ENCODE measurements at regions not wholly inside any gene's neighbourhood (a gene's known extent, or its start where the extent isn't known, plus 50 kb on each side); places are given as distances from the start of the nearest gene placed in this dataset.

DNA sequence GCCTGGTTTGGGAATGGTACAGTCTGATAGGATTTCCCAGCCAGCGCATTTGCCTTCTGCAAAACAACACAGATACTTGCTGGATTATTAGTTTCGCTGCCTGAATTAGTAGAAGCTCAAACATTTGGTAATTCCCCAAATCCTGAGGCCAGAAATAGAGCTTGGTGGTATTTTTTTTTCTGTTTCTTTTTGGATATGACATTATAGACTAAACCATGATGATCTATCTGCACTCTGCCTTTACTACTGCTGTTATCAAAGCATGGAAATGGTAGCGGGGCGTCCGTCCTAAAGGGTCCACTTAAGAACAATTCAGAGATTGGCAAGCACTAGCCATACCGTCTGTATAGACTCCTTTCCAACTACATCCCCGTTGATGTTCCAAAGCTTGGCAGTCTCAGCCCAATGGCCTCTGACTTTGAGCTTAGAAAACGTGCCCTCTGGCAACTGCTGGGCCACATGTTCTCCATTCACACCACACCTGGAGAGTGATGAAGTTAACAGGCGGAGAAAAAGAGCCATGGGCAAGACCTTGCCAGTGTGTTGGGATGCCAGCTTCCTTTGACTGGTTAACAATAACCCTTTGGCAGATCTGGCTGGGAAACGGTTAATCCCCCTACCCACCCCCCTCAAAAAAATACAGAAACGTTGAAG, 241.0 kb upstream of the NR2F2 start:
- no peaks in the 10 kb centered on the region for H3K27me3 ChIP-seq
- no peaks in the 10 kb centered on the region for H3K4me1 ChIP-seq
- DNase-seq (ENCODE audit: low spot score in 2 of 2), result no peak
- H3K27ac ChIP-seq, result no peak overlapping the region
- no peaks in the 10 kb centered on the region for H3K9me3 ChIP-seq
- 70% methylated on average over 11 of the region's 11 CpGs for WGBS
- no peaks in the 10 kb centered on the region for H3K36me3 ChIP-seq
- no peak overlapping the region for H3K4me3 ChIP-seq
- TF ChIP-seq POLR2AphosphoS5 (IDR thresholded peaks at IDR 0.05), result no peak
- TF ChIP-seq, protein P1, sequence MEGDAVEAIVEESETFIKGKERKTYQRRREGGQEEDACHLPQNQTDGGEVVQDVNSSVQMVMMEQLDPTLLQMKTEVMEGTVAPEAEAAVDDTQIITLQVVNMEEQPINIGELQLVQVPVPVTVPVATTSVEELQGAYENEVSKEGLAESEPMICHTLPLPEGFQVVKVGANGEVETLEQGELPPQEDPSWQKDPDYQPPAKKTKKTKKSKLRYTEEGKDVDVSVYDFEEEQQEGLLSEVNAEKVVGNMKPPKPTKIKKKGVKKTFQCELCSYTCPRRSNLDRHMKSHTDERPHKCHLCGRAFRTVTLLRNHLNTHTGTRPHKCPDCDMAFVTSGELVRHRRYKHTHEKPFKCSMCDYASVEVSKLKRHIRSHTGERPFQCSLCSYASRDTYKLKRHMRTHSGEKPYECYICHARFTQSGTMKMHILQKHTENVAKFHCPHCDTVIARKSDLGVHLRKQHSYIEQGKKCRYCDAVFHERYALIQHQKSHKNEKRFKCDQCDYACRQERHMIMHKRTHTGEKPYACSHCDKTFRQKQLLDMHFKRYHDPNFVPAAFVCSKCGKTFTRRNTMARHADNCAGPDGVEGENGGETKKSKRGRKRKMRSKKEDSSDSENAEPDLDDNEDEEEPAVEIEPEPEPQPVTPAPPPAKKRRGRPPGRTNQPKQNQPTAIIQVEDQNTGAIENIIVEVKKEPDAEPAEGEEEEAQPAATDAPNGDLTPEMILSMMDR (IDR thresholded peaks at IDR 0.05), result no peak
- TF ChIP-seq EP300 (IDR thresholded peaks at IDR 0.05), result no peak
- TF ChIP-seq POLR2A (IDR thresholded peaks at IDR 0.05), result no peak

GRCh38 chr15:96092186-96092585, 238.3 kb upstream of the NR2F2 start:
- Histone ChIP-seq H3K9me3 (no peaks in the 10 kb centered on the region), H3K4me3 (no peak overlapping the region), H3K36me3 (no peaks in the 10 kb centered on the region), H3K4me1 (no peaks in the 10 kb centered on the region), H3K27me3 (no peaks in the 10 kb centered on the region), H3K27ac (no peak overlapping the region)
- DNase-seq (ENCODE audit: low spot score in 2 of 2), result no peak
- no peak for TF ChIP-seq POLR2AphosphoS5 (IDR thresholded peaks at IDR 0.05)
- no peak for TF ChIP-seq POLR2A (IDR thresholded peaks at IDR 0.05)
- TF ChIP-seq, protein P1 (IDR thresholded peaks at IDR 0.05), result no peak
- no peak for TF ChIP-seq EP300 (IDR thresholded peaks at IDR 0.05)
- WGBS, result 55% methylated on average over 1 of the region's 1 CpG

DNA sequence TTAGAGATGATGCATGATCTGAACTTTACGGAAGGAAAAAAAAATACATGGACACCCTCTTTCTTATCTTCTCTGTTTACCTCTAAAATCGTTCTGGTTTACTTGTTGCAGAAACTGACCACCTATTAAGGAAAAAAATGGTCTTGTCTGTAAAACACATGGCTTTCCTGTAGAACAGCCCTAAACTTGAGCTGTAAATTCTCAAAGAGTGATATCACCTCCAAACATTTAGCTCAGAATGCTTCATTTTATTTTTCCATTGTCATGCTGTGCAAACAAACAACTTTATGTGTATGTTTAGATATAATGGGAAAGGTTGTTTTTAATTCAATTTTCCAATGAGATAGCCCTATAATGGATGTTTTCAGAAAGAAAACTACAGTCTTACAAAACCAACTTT, 237.4 kb upstream of the NR2F2 start:
- no peaks in the 10 kb centered on the region for H3K9me3 ChIP-seq
- no peak overlapping the region for H3K27ac ChIP-seq
- no peaks in the 10 kb centered on the region for H3K36me3 ChIP-seq
- no peak overlapping the region for H3K4me3 ChIP-seq
- DNase-seq (ENCODE audit: low spot score in 2 of 2), result no peak
- no peak for TF ChIP-seq POLR2AphosphoS5 (IDR thresholded peaks at IDR 0.05)
- no peak for TF ChIP-seq POLR2A (IDR thresholded peaks at IDR 0.05)
- TF ChIP-seq EP300 (IDR thresholded peaks at IDR 0.05), result no peak
- TF ChIP-seq, protein P1 (IDR thresholded peaks at IDR 0.05), result no peak
- H3K27me3 ChIP-seq, result no peaks in the 10 kb centered on the region
- H3K4me1 ChIP-seq, result no peaks in the 10 kb centered on the region
- WGBS, result 47% methylated on average over 2 of the region's 2 CpGs

- H3K36me3 ChIP-seq, result no peaks in the 10 kb centered on the region
- no peaks in the 10 kb centered on the region for H3K9me3 ChIP-seq
- DNase-seq (ENCODE audit: low spot score in 2 of 2), result no peak
- H3K27me3 ChIP-seq, result peaks cover 3% of the 10 kb centered on the region
- H3K27ac ChIP-seq, result no peak overlapping the region
- TF ChIP-seq POLR2A (IDR thresholded peaks at IDR 0.05) (no peak), POLR2AphosphoS5 (IDR thresholded peaks at IDR 0.05) (no peak), EP300 (IDR thresholded peaks at IDR 0.05) (no peak)
- TF ChIP-seq, protein P1 (IDR thresholded peaks at IDR 0.05), result no peak
- H3K4me3 ChIP-seq, result no peak overlapping the region
- no peaks in the 10 kb centered on the region for H3K4me1 ChIP-seq
- WGBS, result 31% methylated on average over 2 of the region's 2 CpGs
Measured at GRCh38 chr15:96097661-96098060, 232.8 kb upstream of the NR2F2 start.

DNA sequence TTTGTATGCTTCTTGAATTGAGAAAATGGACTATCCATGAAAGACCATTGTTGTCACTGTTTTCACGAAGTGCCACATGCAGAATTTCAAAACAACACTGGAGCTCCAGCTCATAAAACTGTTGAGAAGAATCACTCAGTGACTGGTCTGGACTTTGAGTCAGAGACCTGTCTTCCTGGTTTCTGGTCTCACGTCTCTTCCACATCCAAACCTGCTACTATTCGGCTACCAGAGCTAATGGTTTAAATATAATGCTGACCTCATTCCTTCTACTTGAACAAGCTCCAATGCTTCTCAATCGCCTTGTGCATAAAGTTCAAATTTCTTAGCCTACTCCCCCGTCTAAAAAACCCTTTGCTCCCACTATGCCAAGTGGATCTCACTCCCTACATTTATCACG, 227.9 kb upstream of the NR2F2 start:
- Histone ChIP-seq H3K4me3 (no peak overlapping the region), H3K27me3 (peaks cover 3% of the 10 kb centered on the region), H3K27ac (no peak overlapping the region), H3K4me1 (no peaks in the 10 kb centered on the region), H3K9me3 (no peaks in the 10 kb centered on the region), H3K36me3 (no peaks in the 10 kb centered on the region)
- no peak for DNase-seq (ENCODE audit: low spot score in 2 of 2)
- TF ChIP-seq POLR2A (IDR thresholded peaks at IDR 0.05) (no peak), POLR2AphosphoS5 (IDR thresholded peaks at IDR 0.05) (no peak), EP300 (IDR thresholded peaks at IDR 0.05) (no peak)
- TF ChIP-seq, protein P1 (IDR thresholded peaks at IDR 0.05), result no peak
- WGBS, result 68% methylated on average over 6 of the region's 6 CpGs

Measured in suprapubic skin (tissue), 4 donors.